Activated CD4-positive, alpha-beta T cell treated with anti-CD3 and anti-CD28 coated beads, Interleukin-2, Interleukin-6, amounts not matched to agents 100 ng/mL and 50 ng/mL, durations not matched to agents 16 hours and 8 hours (primary cell): ENCODE measurements at regions not wholly inside any gene's neighbourhood (a gene's known extent, or its start where the extent isn't known, plus 50 kb on each side); places are given as distances from the start of the nearest gene placed in this dataset.

Source experiments
- DNase-seq: peaks from one replicate; pipeline ENCODE4 v3.0.0-alpha.2; 2020

DNA sequence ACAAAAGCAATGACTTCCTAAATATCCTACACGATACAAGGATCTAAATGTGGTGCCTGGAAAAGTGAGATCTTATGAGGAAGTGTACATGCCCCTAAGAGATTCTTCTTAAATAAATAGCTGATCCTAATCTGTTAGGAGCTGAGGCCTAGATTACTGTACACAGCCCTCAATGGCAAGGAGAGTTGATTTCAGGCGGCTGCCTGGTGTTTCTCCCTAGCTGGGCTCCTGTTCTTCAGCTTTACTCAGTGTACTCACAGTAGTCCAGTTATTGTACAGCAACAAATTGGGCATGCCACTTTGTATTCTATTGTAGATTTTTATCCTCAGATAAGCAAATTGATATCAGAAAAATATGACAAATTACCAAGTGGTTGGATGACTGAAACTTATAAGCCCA is 358.2 kb upstream of the PDGFD start:
- no peak for DNase-seq

DNA sequence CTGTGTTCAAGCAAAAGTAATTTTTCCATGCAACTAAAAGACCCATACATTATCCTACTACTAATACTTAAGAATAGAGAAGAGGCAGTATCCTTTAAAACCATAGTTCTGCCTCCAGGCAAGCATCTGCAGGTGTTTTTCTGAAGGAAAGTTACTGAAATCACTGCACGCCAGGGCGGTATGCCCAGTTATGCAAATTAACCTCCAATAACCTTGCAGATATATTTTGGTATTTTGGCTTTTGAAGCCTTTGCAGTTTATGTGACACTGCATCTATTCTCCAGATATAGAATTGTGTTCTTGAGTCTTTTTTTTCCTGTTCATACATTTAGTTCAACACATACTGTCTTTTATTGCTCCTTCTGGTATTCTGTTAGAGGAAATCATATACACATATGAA is 346.2 kb upstream of the PDGFD start:
- no peak for DNase-seq

DNA sequence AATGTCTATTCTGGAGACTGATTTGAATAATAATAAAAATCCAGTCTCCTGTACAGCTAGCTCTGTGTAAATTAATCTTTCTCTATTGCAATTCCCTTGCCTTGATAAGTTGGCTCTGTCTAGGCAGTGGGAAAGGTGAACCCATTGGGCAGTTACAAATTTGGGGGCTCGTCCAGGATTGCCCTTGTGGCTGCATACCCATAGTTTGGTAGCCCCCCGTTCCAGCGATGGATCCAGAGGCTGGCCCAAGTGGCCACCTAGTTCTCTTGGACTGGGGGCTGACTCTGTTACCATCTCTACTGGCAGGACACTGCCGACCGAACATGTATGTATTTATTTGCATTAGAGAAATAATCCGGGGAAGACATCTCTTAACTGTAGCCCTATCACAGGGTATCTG is 326.2 kb upstream of the PDGFD start:
- no peak for DNase-seq

DNA sequence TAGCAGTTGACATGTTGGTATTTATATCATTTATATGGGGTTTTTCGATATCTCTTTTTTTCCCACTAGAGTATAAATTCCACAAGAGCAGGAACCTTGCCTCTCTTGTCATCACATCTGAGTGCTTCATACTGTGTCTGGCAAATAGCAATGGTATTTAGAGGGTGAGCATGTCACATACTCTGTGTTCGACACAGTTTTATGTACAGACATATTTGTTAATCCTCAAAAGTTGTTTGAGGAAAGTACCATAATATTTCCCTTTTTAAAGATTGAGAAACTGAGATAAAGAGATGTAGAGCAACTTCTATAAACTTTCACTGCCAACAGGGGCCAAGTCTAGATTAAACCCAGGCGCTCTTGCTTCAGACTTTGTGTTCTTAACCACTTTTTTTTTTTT is 324.6 kb upstream of the PDGFD start:
- no peak for DNase-seq

DNA sequence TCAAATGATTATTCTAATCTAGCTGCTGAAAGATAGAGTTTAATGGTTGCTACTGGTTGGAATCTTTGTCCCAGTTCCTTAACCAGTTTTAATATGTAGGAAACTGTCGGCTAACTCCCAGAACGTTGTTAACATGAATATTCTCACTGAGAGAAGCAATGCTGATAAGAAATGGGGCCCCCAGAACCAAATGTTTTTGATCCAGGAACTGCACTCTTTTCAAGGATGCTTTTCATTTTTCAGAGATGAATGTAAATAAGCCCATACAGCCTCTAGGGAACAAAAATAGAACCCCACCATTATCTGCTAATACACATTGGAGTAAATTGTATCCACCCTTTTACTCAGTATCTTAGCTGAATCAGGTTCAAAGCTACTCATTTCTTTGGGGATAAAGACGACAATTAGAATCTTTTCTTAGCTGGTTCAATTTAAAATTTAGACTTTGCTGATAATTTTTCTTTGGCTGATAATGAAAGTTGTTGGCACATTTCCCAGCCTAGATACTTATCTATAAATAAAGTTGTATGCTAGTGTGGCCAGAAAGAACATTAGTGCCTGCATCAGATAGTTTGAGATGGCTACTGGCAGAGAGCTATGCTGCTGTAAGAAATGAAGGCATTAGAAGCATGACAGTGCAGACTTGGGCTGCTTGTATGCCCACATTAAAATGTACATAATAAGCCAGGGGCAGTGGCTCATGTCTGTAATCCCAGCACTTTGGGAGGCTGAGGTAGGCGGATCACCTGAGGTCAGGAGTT is 323.3 kb upstream of the PDGFD start:
- DNase-seq, result no peak

DNA sequence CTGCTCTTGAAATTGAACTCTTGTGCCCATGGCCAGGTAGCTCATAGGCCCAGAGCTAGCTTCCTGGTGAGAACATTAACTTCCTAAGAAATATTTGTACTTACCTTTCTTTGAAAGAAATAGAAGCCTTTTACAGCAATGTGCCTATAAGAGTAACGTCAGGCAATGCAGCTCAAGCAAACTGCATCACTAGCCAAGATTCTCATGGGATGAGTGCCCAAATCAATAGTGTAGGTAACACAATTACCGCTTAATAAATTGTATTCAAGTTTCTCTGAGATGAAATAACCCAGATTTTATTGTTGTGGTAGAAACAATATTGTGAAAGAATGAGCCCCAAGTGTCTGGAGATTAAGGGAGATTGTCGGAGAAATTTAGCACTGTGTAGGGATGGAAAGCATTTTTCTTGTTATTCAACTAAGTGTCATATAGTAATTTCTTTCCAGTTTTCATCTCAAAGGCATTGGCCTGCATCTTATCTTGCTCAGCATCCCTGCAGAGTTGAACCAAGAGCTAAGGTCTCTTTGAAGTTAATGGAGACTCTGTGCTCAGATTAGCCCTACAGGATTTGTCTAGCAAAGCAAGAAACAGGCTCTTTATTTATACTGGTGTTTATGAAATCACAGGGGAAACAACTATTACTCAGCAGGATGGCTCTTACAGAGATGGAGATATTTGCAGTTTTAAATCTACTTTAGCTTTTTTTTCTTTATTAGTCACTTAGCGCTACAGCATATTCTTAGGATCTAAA is 321.0 kb upstream of the PDGFD start:
- DNase-seq, result no peak

DNA sequence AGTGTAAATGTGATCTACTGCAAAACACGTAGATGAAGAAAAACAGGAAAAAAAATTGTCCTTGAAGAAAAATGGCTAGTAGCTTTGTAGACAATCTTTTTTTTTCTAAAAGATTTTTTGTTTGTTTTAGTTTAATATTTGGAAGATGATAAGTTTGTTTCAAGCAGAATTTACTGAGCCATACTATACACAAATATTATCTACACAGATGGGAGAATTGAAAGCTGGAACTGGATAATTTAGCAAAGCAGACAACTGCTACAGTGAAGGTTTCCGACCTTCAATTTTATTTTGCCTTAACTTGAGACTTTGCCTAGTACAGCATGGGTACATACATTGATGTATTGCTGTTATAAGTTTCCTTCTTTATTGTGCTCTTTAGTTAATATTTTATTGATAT is 313.0 kb upstream of the PDGFD start:
- DNase-seq, result no peak

DNA sequence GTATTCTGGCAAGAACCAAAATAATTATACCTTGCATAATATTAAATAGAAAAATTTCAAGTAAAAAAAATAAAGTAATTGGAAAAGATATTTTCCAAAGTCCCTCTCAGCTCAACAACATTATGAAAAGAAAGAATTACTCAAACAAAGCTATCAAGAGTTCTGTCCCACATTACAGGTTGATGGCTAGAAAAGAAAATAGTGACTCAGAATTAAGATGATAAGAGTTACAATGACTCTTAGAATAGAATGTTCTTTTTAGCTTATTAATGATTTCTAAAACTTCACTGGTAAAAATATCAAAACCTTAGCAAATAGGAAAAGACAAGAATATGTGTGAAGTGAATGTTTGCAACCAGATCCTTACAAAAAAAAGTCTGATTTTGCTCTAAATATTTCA is 312.5 kb upstream of the PDGFD start:
- no peak for DNase-seq

DNA sequence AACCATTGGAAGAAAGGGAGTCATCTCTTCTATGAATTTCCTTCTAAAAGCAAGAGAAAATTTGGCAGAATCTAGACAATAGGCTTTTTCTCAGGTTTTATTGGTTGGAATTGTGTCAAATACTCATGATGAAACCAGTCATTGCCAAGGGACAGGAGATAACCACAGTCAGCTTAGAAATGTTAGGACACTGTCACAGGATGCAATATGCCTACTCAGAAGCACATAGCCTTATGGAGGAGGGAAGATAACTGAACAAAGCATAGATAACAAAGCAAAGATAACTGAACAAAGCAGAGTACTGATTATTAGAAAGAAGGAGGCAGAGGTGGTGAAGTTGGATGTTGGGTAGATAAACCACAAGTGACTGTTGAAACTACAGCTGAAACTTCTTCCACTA is 303.5 kb upstream of the PDGFD start:
- DNase-seq, result no peak

DNA sequence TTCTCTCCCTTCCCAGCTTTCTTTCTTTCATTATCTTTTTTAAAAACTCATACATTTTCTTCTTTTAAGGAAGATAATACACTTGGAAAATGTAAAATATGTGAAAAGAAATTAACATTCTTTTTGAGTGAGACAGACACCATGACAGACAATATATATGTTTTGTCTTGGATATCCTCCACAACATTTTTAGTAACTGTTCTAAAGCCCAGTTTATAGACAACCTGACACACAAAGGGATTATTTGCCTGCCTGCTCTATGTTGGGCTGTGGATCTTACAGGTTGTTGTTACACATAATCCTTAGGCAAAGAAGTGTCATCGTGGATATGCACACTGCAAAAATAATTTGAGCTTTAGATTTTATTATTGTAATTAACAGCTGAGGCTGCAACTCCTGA is 301.4 kb upstream of the PDGFD start:
- no peak for DNase-seq

DNA sequence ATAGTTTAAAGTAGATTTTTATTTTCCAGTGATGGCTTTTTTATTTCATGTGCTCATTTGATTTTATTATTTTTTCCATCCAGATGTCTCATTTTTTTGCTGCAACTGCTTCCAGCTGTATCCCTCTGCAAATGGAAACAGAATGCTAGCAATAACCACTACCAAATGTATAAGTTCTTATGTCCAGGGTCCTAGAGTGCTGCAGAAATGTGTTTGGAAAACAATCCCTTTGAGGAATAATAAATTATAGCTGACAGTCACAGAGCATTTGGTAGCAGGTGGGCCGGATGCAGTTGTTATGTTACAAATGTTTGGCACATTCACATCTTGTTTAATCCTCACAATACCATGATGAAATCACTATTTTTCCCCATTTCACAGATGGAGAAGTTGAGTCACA is 300.7 kb upstream of the PDGFD start:
- no peak for DNase-seq

DNA sequence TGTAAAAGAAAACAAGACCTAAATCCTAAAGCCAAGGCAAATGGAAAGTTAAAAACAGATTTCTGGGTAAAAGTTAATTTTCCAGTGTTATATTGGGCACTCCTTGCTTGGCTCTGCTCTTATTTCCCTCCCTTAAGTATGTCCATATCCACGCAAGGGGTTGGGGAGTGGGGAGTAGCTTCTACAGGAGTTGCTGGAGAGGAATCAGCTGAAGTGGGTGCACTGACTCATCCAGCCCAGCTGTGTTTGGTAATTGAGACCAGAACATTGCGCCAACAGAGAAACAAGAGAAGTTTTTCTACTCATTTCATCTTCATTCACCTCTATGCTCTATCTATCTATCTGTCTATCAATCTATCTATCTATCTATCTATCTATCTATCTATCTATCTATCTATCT is 298.4 kb upstream of the PDGFD start:
- DNase-seq, result no peak

DNA sequence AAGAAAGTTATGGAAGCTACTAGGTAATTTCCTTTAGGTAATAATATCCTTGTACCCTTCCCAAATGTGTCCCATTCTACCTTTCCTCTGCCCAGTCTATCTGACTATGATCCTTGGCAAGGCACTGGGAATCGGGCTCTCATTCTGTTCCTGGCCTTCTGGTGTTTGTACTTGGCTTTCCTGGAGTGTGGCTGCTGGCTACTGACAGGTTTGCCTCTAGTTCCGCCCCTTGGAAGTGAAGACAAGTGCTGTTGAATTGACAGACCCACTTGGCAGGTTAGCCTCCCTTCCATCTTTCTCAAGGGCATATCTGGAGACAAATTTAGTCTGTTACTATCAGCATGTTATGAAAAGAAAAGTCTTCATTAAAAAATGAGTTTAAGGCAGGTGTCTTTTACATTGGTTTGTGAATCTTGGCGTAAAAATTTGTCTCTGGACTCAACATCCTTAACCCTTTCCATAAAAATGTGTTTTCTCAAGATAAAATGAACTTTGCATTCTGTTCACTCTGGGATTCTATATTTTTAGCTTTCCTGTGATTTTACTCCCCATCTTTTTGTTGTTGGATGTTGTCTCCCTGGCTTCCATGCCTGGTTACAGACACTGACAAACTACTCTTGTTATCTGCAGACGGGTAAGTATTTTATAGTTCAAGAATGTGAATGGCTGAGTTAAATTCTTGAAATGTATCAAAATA is 287.4 kb upstream of the PDGFD start:
- DNase-seq, result no peak

DNA sequence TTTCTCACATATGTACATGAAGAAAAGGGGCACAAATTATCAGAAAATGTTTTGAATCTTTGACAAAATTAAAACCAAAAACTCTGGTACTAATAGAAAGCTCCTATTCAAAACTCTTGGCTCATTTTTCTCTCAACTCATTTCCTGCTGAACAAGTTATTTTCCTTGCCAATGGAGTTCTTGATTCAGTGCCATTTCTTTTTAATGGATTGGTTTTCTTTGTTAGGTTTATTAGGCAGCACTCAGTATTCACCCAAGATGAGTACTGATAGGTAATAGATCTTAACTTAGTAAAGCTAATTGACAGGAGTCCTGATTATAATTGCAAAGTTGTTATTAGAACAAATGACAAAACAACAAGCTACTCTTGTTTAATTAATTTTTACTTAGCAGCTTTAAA is 279.4 kb upstream of the PDGFD start:
- DNase-seq, result no peak

DNA sequence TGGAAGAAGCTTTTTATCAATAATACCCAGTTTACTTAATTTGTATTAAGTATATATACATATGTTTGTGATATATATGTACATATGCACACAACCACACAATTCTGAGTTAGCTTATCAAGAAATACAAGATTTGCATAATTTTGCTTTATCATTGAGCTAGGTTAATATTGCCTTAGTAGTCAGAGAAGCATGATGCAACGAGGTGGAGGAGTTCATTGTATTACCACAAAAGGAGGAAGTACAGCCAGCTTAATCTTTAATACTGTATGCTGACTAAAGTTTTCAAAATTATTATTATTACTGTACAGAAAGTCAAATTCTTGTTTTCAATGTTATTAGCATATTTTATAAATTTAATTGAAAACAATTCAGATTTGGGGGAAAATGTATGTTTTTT is 278.4 kb upstream of the PDGFD start:
- DNase-seq, result no peak

DNA sequence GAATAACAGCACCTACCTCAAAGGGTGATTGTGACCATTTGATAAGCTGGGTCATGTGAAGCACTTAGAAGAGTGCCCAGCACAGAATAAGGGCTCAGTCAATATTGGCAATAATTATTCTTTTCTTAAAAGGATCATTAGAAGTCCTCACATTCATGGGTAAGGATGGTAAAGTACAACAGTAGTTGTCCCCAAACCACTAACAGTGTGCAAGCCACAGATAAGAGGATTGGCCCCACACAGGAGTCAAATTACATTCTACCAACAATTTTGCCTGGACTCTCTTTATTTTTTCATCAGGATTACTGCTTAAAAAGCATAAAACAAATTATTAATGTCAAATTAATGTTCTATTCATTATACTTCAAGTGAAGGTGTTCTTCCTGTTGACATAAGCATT is 271.5 kb upstream of the PDGFD start:
- no peak for DNase-seq

DNA sequence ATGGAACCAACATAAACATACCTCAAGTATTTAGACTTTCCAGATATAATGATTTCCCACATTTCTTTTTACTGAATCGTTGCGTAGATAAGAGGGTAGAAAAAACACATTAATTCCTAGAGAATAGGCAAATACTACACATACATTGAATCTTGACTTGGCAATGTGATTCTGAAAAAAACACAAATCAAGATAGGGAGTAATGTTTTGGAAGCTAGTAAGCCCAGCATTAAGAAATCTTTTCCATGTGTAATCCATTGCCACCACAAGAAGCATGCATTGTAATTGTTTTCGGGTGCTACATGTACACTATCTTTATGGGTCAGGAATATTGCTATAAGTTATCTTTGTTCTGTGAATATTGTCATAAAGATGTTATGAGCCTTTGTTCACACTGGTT is 269.8 kb upstream of the PDGFD start:
- no peak for DNase-seq

DNA sequence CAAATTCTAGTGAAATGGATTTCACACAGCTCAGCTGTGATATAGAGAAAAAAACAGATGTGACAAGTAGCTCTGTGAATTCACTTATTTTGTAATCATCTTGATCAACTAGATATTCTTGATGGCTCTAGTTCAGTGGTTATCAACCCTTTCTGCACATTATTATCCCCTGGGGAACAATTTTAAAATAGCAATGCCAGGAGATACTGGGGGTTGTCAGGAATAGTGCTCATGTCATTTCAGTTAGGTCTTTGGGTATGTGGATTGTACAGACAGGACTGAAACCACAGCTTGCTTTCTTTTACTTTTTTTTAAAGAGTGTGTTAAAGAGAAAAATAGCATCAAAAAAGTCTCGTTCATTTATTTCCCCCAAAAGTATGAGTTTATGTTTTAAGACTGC is 269.0 kb upstream of the PDGFD start:
- DNase-seq, result no peak

DNA sequence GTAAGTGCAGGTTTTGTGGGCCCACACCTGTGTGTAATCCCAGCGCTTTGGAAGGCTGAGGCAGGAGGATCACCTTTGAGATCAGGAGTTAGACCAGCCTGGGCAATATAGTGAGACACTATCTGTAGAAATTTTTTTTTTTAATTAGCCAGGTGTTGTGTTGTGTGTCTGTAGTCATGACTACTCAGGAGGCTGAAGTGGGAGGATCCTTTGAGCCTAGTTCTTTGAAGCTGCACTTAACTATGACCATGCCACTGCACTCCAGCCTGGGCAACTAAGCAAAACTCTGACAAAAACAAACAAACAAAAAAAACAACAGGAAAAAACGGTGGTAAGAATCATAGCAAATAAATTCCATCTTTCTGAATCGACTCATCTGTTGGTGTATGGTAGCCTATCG is 268.6 kb upstream of the PDGFD start:
- no peak for DNase-seq

DNA sequence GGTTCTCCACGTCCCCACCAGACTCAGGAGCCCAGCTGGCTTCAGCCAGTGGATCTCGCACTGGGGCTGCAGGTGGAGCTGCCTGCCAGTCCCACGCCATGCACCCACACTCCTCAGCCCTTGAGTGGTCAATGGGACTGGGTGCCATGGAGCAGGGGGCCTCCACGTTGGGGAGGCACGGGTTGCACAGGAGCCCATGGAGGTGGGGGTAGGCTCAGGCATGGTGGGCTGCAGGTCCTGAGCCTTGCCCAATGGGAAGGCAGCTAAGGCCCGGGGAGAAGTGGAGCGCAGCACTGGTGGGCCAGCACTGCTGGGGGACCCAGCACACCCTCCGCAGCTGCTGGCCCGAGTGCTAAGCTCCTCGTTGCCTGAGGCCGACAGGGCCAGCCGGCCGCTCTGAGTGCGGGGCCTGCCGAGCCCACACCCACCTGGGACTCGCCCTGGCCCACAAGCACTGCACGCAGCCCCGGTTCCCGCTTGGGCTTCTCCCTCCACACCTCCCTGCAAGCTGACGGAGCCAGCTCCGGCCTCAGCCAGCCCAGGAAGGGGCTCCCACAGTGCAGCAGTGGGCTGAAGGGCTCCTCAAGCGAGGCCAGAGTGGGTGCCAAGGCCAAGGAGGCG is 258.5 kb upstream of the PDGFD start:
- DNase-seq, result no peak

DNA sequence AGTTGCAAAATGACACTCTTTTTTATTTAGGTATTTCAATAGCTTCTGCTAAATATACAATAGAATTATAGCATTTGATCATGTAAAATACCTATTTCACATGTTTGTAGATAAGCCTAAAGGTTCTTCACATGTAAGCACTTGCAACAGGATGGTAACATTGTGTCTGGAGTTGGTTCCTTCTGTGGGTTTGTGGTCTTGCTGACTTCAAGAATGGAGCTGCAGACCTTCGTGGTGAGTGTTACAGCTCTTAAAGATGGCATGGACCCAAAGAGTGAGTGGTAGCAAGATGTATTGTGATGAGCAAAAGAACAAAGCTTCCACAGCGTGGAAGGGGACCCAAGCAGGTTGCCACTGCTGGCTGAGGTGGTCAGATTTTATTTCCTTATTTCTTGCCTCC is 246.4 kb upstream of the PDGFD start:
- no peak for DNase-seq

DNA sequence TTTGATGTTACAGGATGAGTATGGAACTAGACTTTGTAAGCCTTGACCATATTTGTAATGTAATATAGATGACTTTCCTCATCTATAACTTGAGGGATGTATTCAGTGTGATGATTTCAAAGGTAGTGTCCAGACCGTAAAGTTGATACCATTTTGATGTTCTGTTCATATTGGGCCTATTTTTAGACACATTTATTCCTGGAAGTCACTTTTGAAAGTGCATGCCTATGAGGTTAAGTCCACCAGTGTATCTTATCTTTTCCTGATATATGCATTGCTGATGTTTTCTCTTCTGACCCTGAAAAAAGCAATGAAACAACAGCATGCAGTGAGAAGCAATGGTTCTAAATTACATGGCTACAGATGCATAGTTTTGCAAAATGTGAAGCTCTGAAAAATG is 244.7 kb upstream of the PDGFD start:
- DNase-seq, result no peak

DNA sequence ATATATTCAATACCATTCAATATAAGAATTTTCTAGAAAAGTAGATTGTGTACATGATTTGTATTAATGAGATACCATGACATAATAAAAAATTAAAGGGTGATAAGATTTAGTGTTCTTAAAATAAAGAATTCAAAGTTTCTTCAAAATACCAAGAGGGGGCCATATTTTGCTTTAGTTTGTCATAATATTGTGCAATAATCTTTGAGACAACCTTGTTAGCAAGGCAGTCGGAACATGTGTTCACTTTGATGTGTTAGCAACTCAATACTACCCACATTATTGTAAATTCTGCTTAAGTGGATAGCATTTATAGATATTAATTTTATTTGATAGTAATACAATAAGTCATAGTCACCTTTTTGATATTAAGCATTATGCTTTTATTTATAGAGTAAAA is 241.3 kb upstream of the PDGFD start:
- no peak for DNase-seq
